ENCODE measurements at regions not wholly inside any gene's neighbourhood (a gene's known extent, or its start where the extent isn't known, plus 50 kb on each side); places are given as distances from the start of the nearest gene placed in this dataset.

- no peak overlapping the region for H3K27ac ChIP-seq
- no peak for TF ChIP-seq CTCF (conservative IDR thresholded peaks at IDR 0.05)
- TF ChIP-seq ZFX (IDR thresholded peaks at IDR 0.05), result no peak
Observed at GRCh38 chr1:83773059-83773458, 225.9 kb downstream of the TTLL7 start.

- TF ChIP-seq ZFX (IDR thresholded peaks at IDR 0.05), result no peak
- no peak for TF ChIP-seq CTCF (conservative IDR thresholded peaks at IDR 0.05)
- H3K27ac ChIP-seq, result no peak overlapping the region
Observed at GRCh38 chr1:83770319-83770661, 228.6 kb downstream of the TTLL7 start.

GRCh38 chr1:83769594-83770318 lies 229.2 kb downstream of the TTLL7 start:
- H3K27ac ChIP-seq, result no peak overlapping the region
- no peak for TF ChIP-seq ZFX (IDR thresholded peaks at IDR 0.05)
- peak; percentile 7; the same call in 1 of the 2 replicates for TF ChIP-seq CTCF (conservative IDR thresholded peaks at IDR 0.05)

- TF ChIP-seq ZFX (IDR thresholded peaks at IDR 0.05) (no peak), CTCF (conservative IDR thresholded peaks at IDR 0.05) (no peak)
- H3K27ac ChIP-seq, result no peak overlapping the region
Observed at GRCh38 chr1:83769072-83769471, 229.9 kb downstream of the TTLL7 start.

- TF ChIP-seq ZFX (IDR thresholded peaks at IDR 0.05) (no peak), CTCF (conservative IDR thresholded peaks at IDR 0.05) (no peak)
- no peak overlapping the region for H3K27ac ChIP-seq
Observed at GRCh38 chr1:83766241-83766691, 232.7 kb downstream of the TTLL7 start.

GRCh38 chr1:83765125-83765524 lies 233.8 kb downstream of the TTLL7 start:
- no peak for TF ChIP-seq ZFX (IDR thresholded peaks at IDR 0.05)
- TF ChIP-seq CTCF (conservative IDR thresholded peaks at IDR 0.05), result no peak

GRCh38 chr1:83764209-83764608 lies 234.7 kb downstream of the TTLL7 start:
- TF ChIP-seq ZFX (IDR thresholded peaks at IDR 0.05) (no peak), CTCF (conservative IDR thresholded peaks at IDR 0.05) (no peak)
- H3K27ac ChIP-seq, result no peak overlapping the region

More at GRCh38 chr1:83765125-83765524, 233.8 kb downstream of the TTLL7 start:
- no peak overlapping the region for H3K27ac ChIP-seq

Data from C4-2B (cell line).